A549 (cell line): ENCODE measurements at regions not wholly inside any gene's neighbourhood (a gene's known extent, or its start where the extent isn't known, plus 50 kb on each side); places are given as distances from the start of the nearest gene placed in this dataset.

Experiments used
- ATAC-seq, 2 experiments: fragments of 200-7000 bp in 1 of 2; fragments of >200 bp in 1 of 2; cut with Nextera tagmentation in 1 of 2; cut with Tn5 transposase in 1 of 2; 3 replicates each; pipeline versions ENCODE4 v1.8.0 to v1.9.1; 2018 to 2020; ENCODE audit warnings: mild to moderate bottlenecking in 1 of 2, moderate library complexity in 1 of 2
- CTCF ChIA-PET: fragments of 300-600 bp; sonication (Branson Sonifier 250); formaldehyde crosslinking; extraction: SDS; loops from one replicate; lab custom pipeline; 2021; ENCODE audit warnings: antibody characterized with exemption, inconsistent platforms; lab: Yijun Ruan, JAX
- POLR2A ChIA-PET: fragments of 350-600 bp; formaldehyde crosslinking; extraction: SDS; loops from one replicate; lab custom pipeline; 2021; ENCODE audit warnings: antibody characterized with exemption, inconsistent platforms; lab: Yijun Ruan, JAX
- DNase-seq, 2 experiments: peaks; one replicate each; pipeline versions ENCODE4 v3.0.0 to v3.0.0-alpha.2; 2011 to 2016; ENCODE audit warnings: low read depth in 1 of 2, low spot score in 1 of 2
- FAIRE-seq: peaks from 2 replicates; lab custom pipeline; 2011; peaks lifted over from hg19 to GRCh38; lab: Jason Lieb, UNC
- H3K27ac ChIP-seq, 2 experiments: fragments of >200 bp; sonication (Bioruptor Twin); formaldehyde crosslinking; 3 replicates each; pipeline ENCODE4 v1.5.1; 2016 to 2017
- H3K4me1 ChIP-seq: fragments of >200 bp; sonication (Bioruptor Twin); formaldehyde crosslinking; 3 replicates; pipeline ENCODE4 v1.6.1; 2016
- H3K4me2 ChIP-seq: fragments of >200 bp; sonication (Bioruptor Twin); formaldehyde crosslinking; 3 replicates; pipeline ENCODE4 v1.6.1; 2016
- H3K4me3 ChIP-seq: fragments of >200 bp; sonication (Bioruptor Twin); formaldehyde crosslinking; 3 replicates; pipeline ENCODE4 v1.5.1; 2016
- H3K9me3 ChIP-seq: fragments of >200 bp; sonication (Bioruptor Twin); formaldehyde crosslinking; 3 replicates; pipeline ENCODE4 v1.6.1; 2016
- CBX2 ChIP-seq: fragments of 200-600 bp; sonication (generic); IDR thresholded peaks from 2 replicates; pipeline ENCODE4 v1.6.1; 2016; ENCODE audit warnings: low read depth, mild to moderate bottlenecking, borderline replicate concordance
- CHD2 ChIP-seq: fragments of 150-350 bp; IDR thresholded peaks from 2 replicates; pipeline ENCODE4 v1.6.1; 2014; ENCODE audit warnings: low read length; ENCODE audit not compliant: partially characterized antibody
- CHD4 ChIP-seq: fragments of 200-600 bp; sonication (generic); IDR thresholded peaks from 2 replicates; pipeline ENCODE4 v1.6.1; 2016; ENCODE audit warnings: antibody characterized with exemption, mild to moderate bottlenecking, borderline replicate concordance
- EHMT2 ChIP-seq: fragments of 200-600 bp; sonication (generic); IDR thresholded peaks from 2 replicates; pipeline ENCODE4 v1.6.1; 2016; ENCODE audit warnings: antibody characterized with exemption, low read depth, mild to moderate bottlenecking, moderate library complexity
- ESRRA ChIP-seq: fragments of 150-350 bp; IDR thresholded peaks from 2 replicates; pipeline ENCODE4 v1.6.1; 2014; ENCODE audit warnings: mild to moderate bottlenecking, low read length, borderline replicate concordance
- FOSB ChIP-seq: fragments of 250-450 bp; sonication (Bioruptor Pico); IDR thresholded peaks from 2 replicates; pipeline ENCODE4 v1.5.0; 2020; ENCODE audit warnings: mild to moderate bottlenecking, moderate library complexity
- HDAC2 ChIP-seq: fragments of 200-600 bp; sonication (generic); IDR thresholded peaks from 2 replicates; pipeline ENCODE4 v1.6.1; 2016
- HEYL ChIP-seq: fragments of 250-450 bp; sonication (Bioruptor Pico); IDR thresholded peaks from 2 replicates; pipeline ENCODE4 v1.8.0; 2021; ENCODE audit warnings: mild to moderate bottlenecking, moderate library complexity
- HOXB13 ChIP-seq: fragments of 250-450 bp; sonication (Bioruptor Pico); IDR thresholded peaks from 2 replicates; pipeline ENCODE4 v1.5.0; 2020; ENCODE audit warnings: low read depth, mild to moderate bottlenecking, moderate library complexity
- KDM5A ChIP-seq: fragments of 200-600 bp; sonication (generic); IDR thresholded peaks from 2 replicates; pipeline ENCODE4 v1.6.1; 2016; ENCODE audit warnings: antibody characterized with exemption, mild to moderate bottlenecking
- MAFK ChIP-seq: fragments of 450-650 bp; IDR thresholded peaks from 2 replicates; pipeline ENCODE4 v1.6.1; 2014; ENCODE audit not compliant: partially characterized antibody
- MYC ChIP-seq: IDR thresholded peaks from 2 replicates; pipeline ENCODE4 v1.6.1; 2012; ENCODE audit warnings: mild to moderate bottlenecking, inconsistent platforms, low read length, improper control_type of control experiment, borderline replicate concordance
- NFE2L2 ChIP-seq: fragments of 150-350 bp; conservative IDR thresholded peaks from 2 replicates; pipeline ENCODE4 v1.6.1; 2014; ENCODE audit warnings: low read length
- NPAS2 ChIP-seq: fragments of 250-450 bp; sonication (Bioruptor Pico); IDR thresholded peaks from 2 replicates; pipeline ENCODE4 v1.8.0; 2022; ENCODE audit warnings: mild to moderate bottlenecking, moderate library complexity, borderline replicate concordance
- NR3C1 ChIP-seq: fragments of >200 bp; sonication (Bioruptor Twin); formaldehyde crosslinking; IDR thresholded peaks from 3 replicates; pipeline ENCODE4 v1.6.1; 2017
- POLR2AphosphoS2 ChIP-seq: conservative IDR thresholded peaks from 2 replicates; pipeline ENCODE4 v1.6.1; 2012; ENCODE audit warnings: low read length, improper control_type of control experiment, inconsistent platforms
- RAD21 ChIP-seq, 2 experiments: fragments of >200 bp in 1 of 2; sonication (Bioruptor Twin) in 1 of 2; formaldehyde crosslinking in 1 of 2; IDR thresholded peaks in 1 of 2; conservative IDR thresholded peaks in 1 of 2; 2 replicates in 1 of 2; 3 replicates in 1 of 2; pipeline ENCODE4 v1.6.1; 2012 to 2018; ENCODE audit warnings: inconsistent platforms in 1 of 2
- RARB ChIP-seq: fragments of 250-450 bp; sonication (Bioruptor Pico); IDR thresholded peaks from 2 replicates; pipeline ENCODE4 v1.8.0; 2021; ENCODE audit warnings: mild to moderate bottlenecking, moderate library complexity
- RCOR1 ChIP-seq: fragments of 150-350 bp; IDR thresholded peaks from 2 replicates; pipeline ENCODE4 v1.6.1; 2014; ENCODE audit warnings: antibody characterized with exemption, low read length, low read depth
- RFX5 ChIP-seq: fragments of 450-650 bp; IDR thresholded peaks from 2 replicates; pipeline ENCODE4 v1.7.1; 2014; ENCODE audit warnings: antibody characterized with exemption, mild to moderate bottlenecking, moderate library complexity
- SMC3 ChIP-seq: fragments of >200 bp; sonication (Bioruptor Twin); formaldehyde crosslinking; IDR thresholded peaks from 3 replicates; pipeline ENCODE4 v1.6.1; 2018; ENCODE audit warnings: inconsistent platforms
- ZC3H11A ChIP-seq: fragments of 450-650 bp; IDR thresholded peaks from 2 replicates; pipeline ENCODE4 v1.6.1; 2014; ENCODE audit warnings: antibody characterized with exemption, mild to moderate bottlenecking
- WGBS: methylation state at CpG from one replicate; pipeline ENCODE4 v1.1.6; 2017; ENCODE audit errors: missing lambda C conversion rate; 5-methylcytosine and 5-hydroxymethylcytosine counted together
- TF ChIP-seq, protein P1 (sequence below): IDR thresholded peaks from 2 replicates; pipeline ENCODE4 v1.6.1; 2012
- TF ChIP-seq, protein P2 (sequence below): fragments of 450-650 bp; IDR thresholded peaks from 2 replicates; pipeline ENCODE4 v1.6.1; 2014; ENCODE audit warnings: antibody characterized with exemption
- TF ChIP-seq, protein P3 (sequence below): fragments of 250-450 bp; sonication (Bioruptor Pico); IDR thresholded peaks from 2 replicates; pipeline ENCODE4 v1.5.0; 2021; ENCODE audit warnings: mild to moderate bottlenecking, moderate library complexity, borderline replicate concordance
- TF ChIP-seq, protein P4 (sequence below): fragments of 200-600 bp; sonication (generic); IDR thresholded peaks from 2 replicates; pipeline ENCODE4 v1.6.1; 2016; ENCODE audit warnings: antibody characterized with exemption, mild to moderate bottlenecking, moderate library complexity
- TF ChIP-seq, protein P5 (sequence below): fragments of >200 bp; sonication (Bioruptor Twin); formaldehyde crosslinking; IDR thresholded peaks from 2 replicates; pipeline ENCODE4 v1.6.1; 2016

DNA sequence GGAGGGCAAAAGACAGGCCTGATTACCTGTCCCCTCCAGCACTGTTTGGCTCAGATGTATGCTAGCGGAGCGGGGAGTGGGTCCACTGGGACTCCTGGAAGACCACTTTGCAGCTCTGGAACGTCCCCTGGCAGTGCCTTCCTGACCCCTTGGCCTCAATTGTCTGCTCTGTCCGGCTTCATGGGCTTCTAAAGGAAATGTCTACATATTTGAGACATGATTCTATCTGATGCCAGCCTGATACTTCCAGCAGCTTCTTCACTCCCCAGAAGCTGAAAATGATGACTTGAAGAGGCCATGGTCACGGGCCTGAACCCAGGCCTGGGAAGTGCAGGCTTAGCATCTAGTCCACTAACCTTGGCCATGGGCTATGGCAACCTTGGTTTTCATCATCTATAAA is 112.1 kb downstream of the ACAA2 start:
- Histone ChIP-seq H3K4me2 (no peak overlapping the region), H3K27ac (no peak overlapping the region)
- no peak for TF ChIP-seq RARB
- TF ChIP-seq ZC3H11A: no peak
- no peak for TF ChIP-seq ESRRA
- TF ChIP-seq NR3C1: no peak
- TF ChIP-seq, protein P1, sequence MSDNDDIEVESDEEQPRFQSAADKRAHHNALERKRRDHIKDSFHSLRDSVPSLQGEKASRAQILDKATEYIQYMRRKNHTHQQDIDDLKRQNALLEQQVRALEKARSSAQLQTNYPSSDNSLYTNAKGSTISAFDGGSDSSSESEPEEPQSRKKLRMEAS: no peak
- no peak for TF ChIP-seq NPAS2 (CRISPR knock-in tag)
- TF ChIP-seq SMC3: no peak
- no peak for TF ChIP-seq RAD21 (conservative IDR thresholded peaks at IDR 0.05 in 1 of 2, IDR thresholded peaks at IDR 0.05 in 1 of 2)
- TF ChIP-seq NFE2L2: no peak
- TF ChIP-seq CHD4: no peak
- no peak for TF ChIP-seq RFX5
- TF ChIP-seq, all 56 proteins: peak for 0
- Histone ChIP-seq H3K9me3 (no peaks in the 10 kb centered on the region), H3K4me1 (no peaks in the 10 kb centered on the region), H3K4me3 (no peak overlapping the region)
- POLR2A ChIA-PET: no interaction called here
- DNase-seq (no peak), ATAC-seq (no peak), FAIRE-seq (no peak)
- CTCF ChIA-PET: no interaction called here
- WGBS: 61% methylated on average over 5 of the region's 5 CpGs

DNA sequence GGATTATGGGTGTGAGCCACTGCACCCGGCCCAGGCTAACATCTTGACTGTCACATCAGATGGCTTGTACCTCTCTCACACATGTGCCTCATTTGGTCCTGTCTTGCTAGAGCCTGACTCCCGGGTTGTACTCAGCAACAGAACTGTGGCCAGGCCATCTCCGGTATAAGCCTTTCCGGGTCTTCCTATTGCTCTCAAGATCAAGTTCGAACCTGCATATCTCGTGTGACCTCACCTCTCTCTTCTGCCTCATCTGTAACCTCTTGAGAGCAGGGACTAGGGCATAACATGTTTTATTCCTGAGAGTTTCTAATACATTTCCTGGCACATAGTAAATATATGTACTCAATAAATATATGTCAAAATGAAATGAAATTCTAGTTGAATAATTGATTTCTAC is 114.0 kb downstream of the ACAA2 start:
- no peak for ATAC-seq
- DNase-seq: no peak
- TF ChIP-seq, protein P2, sequence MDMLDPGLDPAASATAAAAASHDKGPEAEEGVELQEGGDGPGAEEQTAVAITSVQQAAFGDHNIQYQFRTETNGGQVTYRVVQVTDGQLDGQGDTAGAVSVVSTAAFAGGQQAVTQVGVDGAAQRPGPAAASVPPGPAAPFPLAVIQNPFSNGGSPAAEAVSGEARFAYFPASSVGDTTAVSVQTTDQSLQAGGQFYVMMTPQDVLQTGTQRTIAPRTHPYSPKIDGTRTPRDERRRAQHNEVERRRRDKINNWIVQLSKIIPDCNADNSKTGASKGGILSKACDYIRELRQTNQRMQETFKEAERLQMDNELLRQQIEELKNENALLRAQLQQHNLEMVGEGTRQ: no peak
- TF ChIP-seq KDM5A (no peak), CHD4 (no peak), CBX2 (no peak), EHMT2 (no peak), POLR2AphosphoS2 (no peak)
- TF ChIP-seq, protein P3, sequence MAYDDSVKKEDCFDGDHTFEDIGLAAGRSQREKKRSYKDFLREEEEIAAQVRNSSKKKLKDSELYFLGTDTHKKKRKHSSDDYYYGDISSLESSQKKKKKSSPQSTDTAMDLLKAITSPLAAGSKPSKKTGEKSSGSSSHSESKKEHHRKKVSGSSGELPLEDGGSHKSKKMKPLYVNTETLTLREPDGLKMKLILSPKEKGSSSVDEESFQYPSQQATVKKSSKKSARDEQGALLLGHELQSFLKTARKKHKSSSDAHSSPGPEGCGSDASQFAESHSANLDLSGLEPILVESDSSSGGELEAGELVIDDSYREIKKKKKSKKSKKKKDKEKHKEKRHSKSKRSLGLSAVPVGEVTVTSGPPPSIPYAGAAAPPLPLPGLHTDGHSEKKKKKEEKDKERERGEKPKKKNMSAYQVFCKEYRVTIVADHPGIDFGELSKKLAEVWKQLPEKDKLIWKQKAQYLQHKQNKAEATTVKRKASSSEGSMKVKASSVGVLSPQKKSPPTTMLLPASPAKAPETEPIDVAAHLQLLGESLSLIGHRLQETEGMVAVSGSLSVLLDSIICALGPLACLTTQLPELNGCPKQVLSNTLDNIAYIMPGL (CRISPR knock-in tag): no peak
- ChIA-PET POLR2A (no interaction called here), CTCF (no interaction called here)
- no peak for FAIRE-seq
- WGBS: 73% methylated on average over 6 of the region's 6 CpGs
- H3K4me1 ChIP-seq: no peaks in the 10 kb centered on the region
- no peak overlapping the region for H3K4me2 ChIP-seq
- no peak overlapping the region for H3K27ac ChIP-seq
- H3K9me3 ChIP-seq: no peaks in the 10 kb centered on the region
- H3K4me3 ChIP-seq: no peak overlapping the region

DNA sequence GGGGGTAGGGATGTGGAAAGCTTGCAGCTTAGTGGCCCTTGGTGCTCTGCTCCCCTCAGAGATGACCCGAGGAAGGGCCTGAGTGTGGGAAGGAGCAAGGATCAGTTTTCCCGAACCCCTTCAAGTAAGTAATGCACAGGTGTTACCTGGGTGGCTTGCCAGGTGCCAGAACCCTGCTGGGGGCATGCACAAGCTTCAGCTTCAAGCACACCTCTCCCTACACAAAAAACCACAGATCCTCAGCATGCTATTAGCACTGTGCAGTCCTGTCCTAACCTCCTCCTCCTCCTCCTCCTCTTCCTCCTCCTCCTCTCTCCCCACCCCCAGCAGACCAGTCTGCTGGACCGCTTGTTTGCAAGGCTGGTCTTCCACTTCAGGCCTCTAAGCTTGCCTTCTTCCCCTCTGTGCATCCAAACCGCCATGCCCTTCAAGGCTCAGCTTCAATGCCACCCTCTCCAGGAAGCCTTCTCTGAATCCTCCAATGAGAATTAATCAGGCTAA is 114.8 kb downstream of the ACAA2 start:
- FAIRE-seq (no peak), ATAC-seq (no peak), DNase-seq (no peak)
- Histone ChIP-seq H3K4me2 (no peak overlapping the region), H3K4me1 (no peaks in the 10 kb centered on the region), H3K9me3 (no peaks in the 10 kb centered on the region), H3K4me3 (no peak overlapping the region), H3K27ac (no peak overlapping the region)
- ChIA-PET POLR2A (no interaction called here), CTCF (interaction anchor here (0.6 to 2.0 kb wide), 2 partner anchors 9 to 79 kb away, joined by 3 to 6 read pairs; no protein-coding TSS in a partner anchor)
- 69% methylated on average over 4 of the region's 4 CpGs for WGBS
- TF ChIP-seq, protein P2: no peak
- no peak for TF ChIP-seq MYC
- TF ChIP-seq MAFK: no peak
- TF ChIP-seq HOXB13 (CRISPR knock-in tag): no peak
- no peak for TF ChIP-seq RCOR1
- TF ChIP-seq, protein P4, sequence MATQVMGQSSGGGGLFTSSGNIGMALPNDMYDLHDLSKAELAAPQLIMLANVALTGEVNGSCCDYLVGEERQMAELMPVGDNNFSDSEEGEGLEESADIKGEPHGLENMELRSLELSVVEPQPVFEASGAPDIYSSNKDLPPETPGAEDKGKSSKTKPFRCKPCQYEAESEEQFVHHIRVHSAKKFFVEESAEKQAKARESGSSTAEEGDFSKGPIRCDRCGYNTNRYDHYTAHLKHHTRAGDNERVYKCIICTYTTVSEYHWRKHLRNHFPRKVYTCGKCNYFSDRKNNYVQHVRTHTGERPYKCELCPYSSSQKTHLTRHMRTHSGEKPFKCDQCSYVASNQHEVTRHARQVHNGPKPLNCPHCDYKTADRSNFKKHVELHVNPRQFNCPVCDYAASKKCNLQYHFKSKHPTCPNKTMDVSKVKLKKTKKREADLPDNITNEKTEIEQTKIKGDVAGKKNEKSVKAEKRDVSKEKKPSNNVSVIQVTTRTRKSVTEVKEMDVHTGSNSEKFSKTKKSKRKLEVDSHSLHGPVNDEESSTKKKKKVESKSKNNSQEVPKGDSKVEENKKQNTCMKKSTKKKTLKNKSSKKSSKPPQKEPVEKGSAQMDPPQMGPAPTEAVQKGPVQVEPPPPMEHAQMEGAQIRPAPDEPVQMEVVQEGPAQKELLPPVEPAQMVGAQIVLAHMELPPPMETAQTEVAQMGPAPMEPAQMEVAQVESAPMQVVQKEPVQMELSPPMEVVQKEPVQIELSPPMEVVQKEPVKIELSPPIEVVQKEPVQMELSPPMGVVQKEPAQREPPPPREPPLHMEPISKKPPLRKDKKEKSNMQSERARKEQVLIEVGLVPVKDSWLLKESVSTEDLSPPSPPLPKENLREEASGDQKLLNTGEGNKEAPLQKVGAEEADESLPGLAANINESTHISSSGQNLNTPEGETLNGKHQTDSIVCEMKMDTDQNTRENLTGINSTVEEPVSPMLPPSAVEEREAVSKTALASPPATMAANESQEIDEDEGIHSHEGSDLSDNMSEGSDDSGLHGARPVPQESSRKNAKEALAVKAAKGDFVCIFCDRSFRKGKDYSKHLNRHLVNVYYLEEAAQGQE: no peak
- no peak for TF ChIP-seq HDAC2
- no peak for TF ChIP-seq CHD2
- no peak for TF ChIP-seq HEYL (CRISPR knock-in tag)
- no peak for TF ChIP-seq EHMT2
- TF ChIP-seq RFX5: no peak
- no peak for TF ChIP-seq RAD21 (conservative IDR thresholded peaks at IDR 0.05 in 1 of 2, IDR thresholded peaks at IDR 0.05 in 1 of 2)
- TF ChIP-seq, protein P5, sequence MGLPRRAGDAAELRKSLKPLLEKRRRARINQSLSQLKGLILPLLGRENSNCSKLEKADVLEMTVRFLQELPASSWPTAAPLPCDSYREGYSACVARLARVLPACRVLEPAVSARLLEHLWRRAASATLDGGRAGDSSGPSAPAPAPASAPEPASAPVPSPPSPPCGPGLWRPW: no peak
- TF ChIP-seq FOSB (CRISPR knock-in tag): no peak
